Fibroblast of peridontal ligament (primary cell): ENCODE measurements at regions not wholly inside any gene's neighbourhood (a gene's known extent, or its start where the extent isn't known, plus 50 kb on each side); places are given as distances from the start of the nearest gene placed in this dataset.

Source experiments
- DNase-seq: peaks from one replicate; pipeline ENCODE4 v3.0.0-alpha.2; 2010; ENCODE audit errors: extremely low read depth

GRCh38 chr14:98227727-98228111 is 1044.3 kb downstream of the BCL11B start:
- DNase-seq, result no peak

DNA sequence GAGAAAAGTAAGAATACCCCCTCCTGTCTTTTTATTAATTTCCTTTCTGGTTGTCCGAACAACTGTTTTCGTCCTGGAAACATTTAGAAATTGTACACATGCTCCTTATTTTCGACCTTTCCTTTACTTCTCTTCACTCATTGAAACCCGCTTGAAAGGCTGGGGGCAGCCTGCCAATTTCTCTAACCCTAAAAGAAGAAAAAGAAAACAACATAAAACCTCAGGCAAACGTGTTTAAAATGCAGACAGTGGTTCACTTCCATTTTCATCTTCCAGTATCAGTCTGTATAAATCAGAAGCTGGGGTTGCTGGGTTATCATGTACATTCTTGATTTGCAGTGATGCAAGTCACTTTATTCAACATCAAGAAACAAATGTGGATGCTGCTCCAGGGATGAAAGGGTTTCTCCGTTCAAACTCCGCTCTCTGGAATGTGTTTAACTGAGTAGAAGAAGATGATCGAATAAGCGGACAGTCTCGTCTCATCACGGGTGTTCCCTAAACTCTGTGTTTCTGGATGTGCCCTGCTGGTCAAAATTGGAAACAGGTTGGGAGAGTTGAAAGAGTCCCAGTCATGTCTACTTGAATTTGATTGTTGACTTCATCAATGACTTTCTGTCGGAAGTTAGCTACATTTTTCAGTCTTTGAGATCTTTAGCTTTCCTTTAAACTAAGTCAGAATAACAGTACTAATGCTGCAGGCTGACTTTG is 1042.2 kb downstream of the BCL11B start:
- DNase-seq, result no peak

DNA sequence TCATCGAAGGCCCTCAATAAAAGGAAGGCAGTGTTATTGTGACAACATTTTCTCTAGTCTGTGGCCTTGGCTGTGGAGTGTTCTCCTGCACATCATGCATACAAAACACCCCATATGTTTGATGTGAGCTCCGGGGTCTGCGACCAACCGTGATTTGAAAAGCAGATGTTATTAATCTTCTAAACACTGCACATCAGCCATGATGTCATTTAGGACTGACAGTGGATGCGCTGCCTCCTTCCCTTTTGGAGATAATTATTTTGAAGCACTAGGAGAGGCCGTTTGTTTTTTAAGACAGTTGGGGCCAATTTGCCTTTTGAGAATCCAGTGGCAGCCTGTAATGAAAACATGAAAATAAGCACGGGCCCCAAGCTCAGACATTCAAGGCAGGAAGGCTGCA is 1041.6 kb downstream of the BCL11B start:
- no peak for DNase-seq

- no peak for DNase-seq
Observed at GRCh38 chr14:98231210-98231609, 1040.8 kb downstream of the BCL11B start.

DNA sequence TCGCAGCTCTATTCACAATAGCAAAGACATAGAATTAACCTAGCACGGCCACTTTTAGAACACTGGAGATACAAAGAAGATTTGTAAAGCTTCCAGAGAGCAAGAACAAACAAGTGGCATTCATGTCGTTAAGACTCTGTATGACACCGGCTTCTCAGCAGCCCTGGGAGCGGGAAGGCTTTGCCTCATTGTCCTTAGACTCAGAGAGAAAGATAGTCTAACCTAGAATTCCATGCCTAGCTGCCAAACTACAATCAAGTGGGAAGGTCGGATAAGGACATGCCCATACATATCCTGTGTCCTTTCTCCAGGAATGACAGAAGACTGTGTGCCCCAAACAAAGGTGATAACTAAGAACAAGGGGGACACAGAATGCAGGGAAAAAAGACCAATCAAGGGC is 1038.3 kb downstream of the BCL11B start:
- DNase-seq, result no peak

DNA sequence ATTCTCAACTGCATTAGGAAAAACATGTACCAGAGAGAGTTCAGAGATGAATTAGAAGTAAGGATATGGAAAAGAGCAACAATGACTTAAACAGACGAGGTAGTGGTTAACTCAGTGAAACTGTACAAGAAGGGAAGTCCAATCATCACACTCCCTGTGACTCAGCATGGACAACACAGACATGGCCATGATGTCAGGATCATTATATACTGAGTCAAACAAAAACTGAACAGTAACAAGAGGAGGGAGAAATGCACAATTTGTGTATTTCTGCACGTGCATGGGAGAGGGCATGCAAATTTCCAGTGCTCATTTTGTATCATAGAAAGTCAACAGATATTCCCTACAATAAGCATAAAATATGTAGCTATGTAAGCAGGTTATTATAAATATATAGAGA is 1037.8 kb downstream of the BCL11B start:
- DNase-seq, result no peak

DNA sequence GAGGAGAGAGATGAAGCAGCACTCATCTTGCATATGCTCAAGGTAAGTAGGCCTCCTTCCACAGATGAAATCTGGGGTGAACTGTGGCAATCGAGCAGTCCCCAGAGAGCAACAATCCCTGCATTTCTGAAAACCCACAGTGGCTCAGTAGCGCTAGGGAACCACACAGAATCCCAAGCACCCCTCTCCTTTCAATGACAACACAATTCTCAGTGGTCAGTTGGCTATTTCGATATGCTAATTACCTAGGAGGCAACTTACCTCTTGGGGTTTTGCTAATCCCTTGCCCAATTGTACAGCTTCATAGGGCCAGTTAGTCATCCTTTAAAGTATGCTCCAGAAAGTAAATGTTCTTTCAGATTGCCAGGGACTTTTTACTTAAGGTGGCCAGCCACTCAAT is 1035.7 kb downstream of the BCL11B start:
- DNase-seq, result no peak

DNA sequence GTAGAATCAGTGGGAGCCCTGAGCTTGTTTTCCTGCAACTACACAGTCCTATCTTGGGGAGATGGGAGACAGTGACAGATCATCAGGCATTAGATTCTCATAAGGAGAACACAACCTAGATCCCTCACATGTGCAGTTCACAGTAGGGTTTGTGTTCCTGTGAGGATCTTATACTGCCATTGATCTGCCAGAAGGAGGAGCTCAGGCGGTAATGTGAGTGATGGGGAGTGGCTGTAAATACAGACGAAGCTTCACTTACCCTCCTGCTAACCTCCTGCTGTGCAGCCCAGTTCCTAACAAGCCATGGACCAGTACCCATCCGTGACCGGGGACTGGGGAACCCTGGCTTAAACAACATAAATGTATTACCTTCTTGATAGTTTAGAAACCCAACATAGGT is 1034.1 kb downstream of the BCL11B start:
- no peak for DNase-seq

GRCh38 chr14:98240376-98240775 is 1031.6 kb downstream of the BCL11B start:
- no peak for DNase-seq

DNA sequence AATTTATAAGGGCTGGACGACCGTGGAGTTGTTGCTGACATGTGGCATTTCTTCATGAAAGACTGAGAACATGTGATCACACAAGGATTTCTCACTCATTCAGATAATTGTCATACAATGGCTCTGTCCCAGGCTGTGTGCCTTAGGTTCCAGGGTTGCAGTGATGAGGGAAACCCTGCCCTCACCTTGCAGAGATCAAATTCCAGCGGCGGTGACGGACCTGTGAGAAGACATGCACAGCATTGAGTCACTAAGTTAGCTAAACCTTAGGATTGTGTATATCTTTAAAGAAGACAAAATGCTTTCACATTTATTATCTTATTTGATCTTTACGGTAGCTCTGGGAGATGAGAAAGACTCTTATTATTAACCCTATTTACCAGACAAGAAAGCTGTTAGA is 1029.1 kb downstream of the BCL11B start:
- no peak for DNase-seq

GRCh38 chr14:98243332-98243731 is 1028.7 kb downstream of the BCL11B start:
- no peak for DNase-seq

GRCh38 chr14:98244162-98244948 is 1027.6 kb downstream of the BCL11B start:
- no peak for DNase-seq

GRCh38 chr14:98244966-98245569 is 1026.9 kb downstream of the BCL11B start:
- no peak for DNase-seq

DNA sequence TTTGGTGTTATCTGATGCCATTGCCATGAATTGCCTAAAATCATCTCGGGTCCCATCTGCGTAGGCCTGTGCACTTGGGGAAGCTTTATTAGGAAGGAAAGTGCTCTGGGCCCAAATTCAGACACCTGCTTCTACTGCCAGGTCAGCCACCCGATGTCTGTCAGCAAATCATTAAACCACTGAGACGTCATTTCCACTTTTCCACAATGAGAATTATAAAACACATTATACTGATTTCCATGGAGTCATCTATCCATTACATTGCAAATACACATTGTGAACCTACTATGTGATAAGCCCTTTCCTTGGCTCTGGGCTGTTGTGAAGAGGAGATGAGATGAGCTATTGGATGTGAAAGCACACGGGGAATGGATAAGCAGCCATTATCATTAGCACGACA is 1022.9 kb downstream of the BCL11B start:
- no peak for DNase-seq

GRCh38 chr14:98249476-98249875 is 1022.5 kb downstream of the BCL11B start:
- DNase-seq, result no peak

- no peak for DNase-seq
Observed at GRCh38 chr14:98252820-98253219, 1019.2 kb downstream of the BCL11B start.

DNA sequence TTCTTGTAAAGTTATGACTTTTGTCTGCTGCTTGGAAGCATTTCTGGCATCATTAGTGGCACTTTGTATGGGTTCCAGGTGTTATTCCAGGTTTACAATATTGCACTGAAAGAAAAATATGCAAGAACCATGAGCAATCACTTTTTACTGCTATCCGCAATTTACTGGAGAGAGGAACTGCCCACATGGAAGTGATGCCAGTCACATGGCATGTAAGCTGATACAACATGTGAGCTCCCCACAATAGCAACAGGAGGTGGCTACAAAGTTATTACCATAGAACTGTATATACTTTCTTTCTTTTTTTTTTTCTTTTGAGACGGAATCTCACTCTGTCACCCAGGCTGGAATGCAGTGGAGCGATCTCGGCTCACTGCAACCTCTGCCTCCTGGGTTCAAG is 1012.1 kb downstream of the BCL11B start:
- no peak for DNase-seq

DNA sequence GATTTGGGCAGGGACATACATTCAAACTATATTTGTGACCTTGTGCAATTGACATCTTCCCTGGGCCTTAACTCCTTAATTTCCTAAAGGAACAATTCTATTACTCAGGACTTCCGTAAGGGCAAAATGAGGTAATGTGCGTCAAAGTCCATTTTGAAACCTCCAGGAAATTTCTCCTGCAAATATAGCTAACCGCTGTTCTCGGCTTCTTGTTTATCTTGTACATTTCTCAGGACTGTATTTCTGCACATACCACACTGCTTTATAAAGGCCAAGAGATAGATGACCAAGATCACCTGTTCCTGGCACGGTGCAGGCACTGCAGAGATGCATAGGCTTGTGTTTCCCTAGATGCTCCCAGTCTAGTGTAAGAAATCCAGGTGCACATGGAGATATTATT is 1009.4 kb downstream of the BCL11B start:
- DNase-seq, result no peak

DNA sequence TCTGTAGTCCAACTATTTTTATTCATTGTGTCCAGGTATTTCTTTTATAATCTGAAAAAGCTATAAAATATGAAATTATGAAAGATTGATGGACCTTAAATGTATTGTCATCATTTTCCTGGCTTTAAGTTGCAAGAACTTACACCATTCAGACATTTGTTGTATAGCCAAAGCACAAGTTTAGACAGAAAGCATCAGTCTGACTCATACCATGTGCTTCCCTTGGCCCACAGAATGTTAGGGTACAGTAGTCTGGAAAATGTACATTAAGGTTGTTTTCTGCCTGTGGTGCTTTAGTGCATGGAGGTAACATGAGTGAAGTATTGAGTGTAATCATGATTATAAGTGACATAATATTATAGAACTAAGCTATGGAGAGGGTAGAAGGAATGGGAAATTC is 1002.5 kb downstream of the BCL11B start:
- DNase-seq, result no peak

GRCh38 chr14:98270201-98270600 is 1001.8 kb downstream of the BCL11B start:
- DNase-seq, result no peak

DNA sequence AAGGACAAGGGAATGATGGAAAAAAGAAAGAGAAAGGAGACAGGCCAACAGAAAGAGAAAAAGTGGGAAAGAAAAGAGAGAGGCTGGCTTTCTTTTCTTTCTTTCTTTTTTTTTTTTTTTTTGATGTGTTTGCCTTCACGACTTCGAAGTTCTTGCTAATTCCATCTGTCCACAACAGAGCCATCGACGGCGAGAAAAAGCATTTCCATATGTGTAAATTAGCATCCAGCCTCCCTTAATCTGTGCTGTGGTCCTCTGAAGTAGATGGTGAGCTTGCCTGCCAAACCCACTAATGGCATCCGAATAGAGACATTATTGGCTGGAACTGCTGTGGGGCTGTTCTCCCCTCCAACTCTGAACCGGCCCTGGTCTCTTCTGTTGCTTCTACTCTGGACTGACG is 997.4 kb downstream of the BCL11B start:
- DNase-seq, result no peak

DNA sequence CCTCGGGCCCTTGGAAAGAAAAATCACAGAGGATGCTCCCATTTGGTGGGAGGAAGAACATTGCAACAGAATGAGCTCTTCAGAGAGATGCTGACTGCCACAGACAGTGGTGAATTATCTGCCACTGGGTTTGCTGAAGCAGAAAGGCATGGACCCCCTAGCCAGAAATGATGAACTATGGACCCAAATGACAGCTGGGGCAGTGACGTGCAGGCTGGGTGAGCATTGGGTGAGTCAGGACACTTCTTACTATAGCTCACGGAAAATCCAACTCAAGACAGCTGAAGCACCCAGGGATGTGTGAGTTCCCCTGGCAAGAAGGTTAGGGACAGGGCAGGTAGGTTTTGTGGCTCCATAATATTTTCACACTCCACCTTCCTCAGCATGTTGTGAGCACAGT is 993.2 kb downstream of the BCL11B start:
- DNase-seq, result no peak

DNA sequence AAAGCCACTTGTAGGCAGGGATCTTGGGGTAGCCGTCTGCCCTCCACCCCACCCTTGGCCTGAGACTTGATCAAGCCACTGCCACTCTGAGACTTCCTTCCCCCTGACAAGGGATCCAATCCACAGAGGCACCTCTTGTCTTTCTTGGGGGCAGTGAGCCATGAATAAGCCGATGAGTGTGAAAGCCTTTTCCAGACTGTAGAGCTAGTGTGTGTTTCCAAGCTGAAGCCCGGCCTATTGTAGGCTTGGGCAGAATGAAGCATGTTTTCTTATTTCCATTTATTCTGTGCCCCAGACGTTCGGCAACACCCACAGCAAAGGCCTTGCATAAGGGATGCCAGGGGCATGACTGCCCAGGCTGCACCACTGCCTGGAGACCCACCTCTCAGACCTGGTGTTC is 991.6 kb downstream of the BCL11B start:
- DNase-seq, result no peak
